ENCODE measurements at regions not wholly inside any gene's neighbourhood (a gene's known extent, or its start where the extent isn't known, plus 50 kb on each side); places are given as distances from the start of the nearest gene placed in this dataset.

DNA sequence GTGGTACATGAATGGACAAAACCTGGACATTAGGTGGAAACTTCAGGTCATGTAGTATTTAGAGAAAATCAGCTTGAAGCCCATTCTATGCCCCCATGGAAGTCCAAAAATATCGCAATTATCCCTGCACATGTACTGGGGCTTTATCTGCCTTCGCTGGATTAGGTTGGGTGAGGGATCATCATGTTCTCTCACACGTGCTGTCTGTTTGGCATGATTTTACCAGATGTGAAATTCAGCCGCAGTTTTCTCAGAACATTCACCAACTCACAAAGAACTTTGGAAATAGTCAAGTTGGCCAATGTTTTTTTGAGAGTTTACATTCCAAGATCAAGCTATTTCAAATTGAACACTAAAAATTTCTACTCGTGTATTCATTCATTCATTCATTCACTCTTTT is 459.8 kb upstream of the CITED2 start:
- Histone ChIP-seq H3K4me3 (ENCODE audit: low read depth, low read length, poor library complexity, severe bottlenecking) (no peak overlapping the region), H3F3A (ENCODE audit: insufficient read depth, low read length) (no peaks in the 10 kb centered on the region), H3K4me2 (ENCODE audit: low read length) (no peak overlapping the region), H3K4me1 (ENCODE audit: insufficient read depth, low read length, severe bottlenecking) (no peaks in the 10 kb centered on the region), H3K79me2 (ENCODE audit: insufficient read depth, low read length) (no peaks in the 10 kb centered on the region), H3K27me3 (ENCODE audit: insufficient read depth, low read length) (no peaks in the 10 kb centered on the region), H3K27ac (ENCODE audit: low read depth, low read length, poor library complexity, severe bottlenecking) (no peak overlapping the region), H3K9ac (ENCODE audit: low read length) (no peak overlapping the region), H3K9me2 (ENCODE audit: low read depth, low read length) (no peaks in the 10 kb centered on the region), H3K36me3 (ENCODE audit: insufficient read depth, low read length) (no peaks in the 10 kb centered on the region), H3K9me3 (ENCODE audit: low read length) (no peaks in the 10 kb centered on the region), H4K20me1 (ENCODE audit: insufficient read depth, low read length) (no peaks in the 10 kb centered on the region), H2AFZ (ENCODE audit: low read length) (no peak overlapping the region)
- TF ChIP-seq EZH2 (IDR thresholded peaks at IDR 0.05; ENCODE audit: borderline replicate concordance, low read length): no peak
- TF ChIP-seq, protein P1, sequence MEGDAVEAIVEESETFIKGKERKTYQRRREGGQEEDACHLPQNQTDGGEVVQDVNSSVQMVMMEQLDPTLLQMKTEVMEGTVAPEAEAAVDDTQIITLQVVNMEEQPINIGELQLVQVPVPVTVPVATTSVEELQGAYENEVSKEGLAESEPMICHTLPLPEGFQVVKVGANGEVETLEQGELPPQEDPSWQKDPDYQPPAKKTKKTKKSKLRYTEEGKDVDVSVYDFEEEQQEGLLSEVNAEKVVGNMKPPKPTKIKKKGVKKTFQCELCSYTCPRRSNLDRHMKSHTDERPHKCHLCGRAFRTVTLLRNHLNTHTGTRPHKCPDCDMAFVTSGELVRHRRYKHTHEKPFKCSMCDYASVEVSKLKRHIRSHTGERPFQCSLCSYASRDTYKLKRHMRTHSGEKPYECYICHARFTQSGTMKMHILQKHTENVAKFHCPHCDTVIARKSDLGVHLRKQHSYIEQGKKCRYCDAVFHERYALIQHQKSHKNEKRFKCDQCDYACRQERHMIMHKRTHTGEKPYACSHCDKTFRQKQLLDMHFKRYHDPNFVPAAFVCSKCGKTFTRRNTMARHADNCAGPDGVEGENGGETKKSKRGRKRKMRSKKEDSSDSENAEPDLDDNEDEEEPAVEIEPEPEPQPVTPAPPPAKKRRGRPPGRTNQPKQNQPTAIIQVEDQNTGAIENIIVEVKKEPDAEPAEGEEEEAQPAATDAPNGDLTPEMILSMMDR (IDR thresholded peaks at IDR 0.05; ENCODE audit: low read length): no peak

DNA sequence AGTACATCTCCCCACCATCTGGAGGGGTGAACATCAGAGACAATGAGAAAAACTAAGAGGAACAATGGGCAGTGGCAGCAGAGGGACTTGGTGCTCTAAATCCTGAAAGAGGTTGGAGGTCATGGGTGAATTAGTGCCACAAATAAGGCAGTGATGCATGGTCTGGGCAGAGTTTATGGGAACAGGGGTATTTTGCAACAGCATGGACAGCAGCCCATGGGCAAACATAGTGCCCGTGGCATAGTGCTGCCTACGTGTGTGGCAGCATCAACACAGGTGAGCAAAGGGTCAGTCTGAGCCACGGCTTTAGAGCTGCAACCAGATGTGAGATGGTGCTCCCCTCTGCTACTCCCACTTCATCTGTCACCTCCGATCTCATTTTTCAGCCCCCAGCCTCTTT is 459.1 kb upstream of the CITED2 start:
- H3K4me2 ChIP-seq (ENCODE audit: low read length): no peak overlapping the region
- no peaks in the 10 kb centered on the region for H3F3A ChIP-seq (ENCODE audit: insufficient read depth, low read length)
- H3K9ac ChIP-seq (ENCODE audit: low read length): no peak overlapping the region
- H3K4me3 ChIP-seq (ENCODE audit: low read depth, low read length, poor library complexity, severe bottlenecking): no peak overlapping the region
- no peak overlapping the region for H2AFZ ChIP-seq (ENCODE audit: low read length)
- no peaks in the 10 kb centered on the region for H3K9me2 ChIP-seq (ENCODE audit: low read depth, low read length)
- H3K27me3 ChIP-seq (ENCODE audit: insufficient read depth, low read length): no peaks in the 10 kb centered on the region
- no peak overlapping the region for H3K27ac ChIP-seq (ENCODE audit: low read depth, low read length, poor library complexity, severe bottlenecking)
- H3K4me1 ChIP-seq (ENCODE audit: insufficient read depth, low read length, severe bottlenecking): no peaks in the 10 kb centered on the region
- H3K36me3 ChIP-seq (ENCODE audit: insufficient read depth, low read length): no peaks in the 10 kb centered on the region
- TF ChIP-seq, protein P1 (IDR thresholded peaks at IDR 0.05; ENCODE audit: low read length): no peak
- no peak for TF ChIP-seq EZH2 (IDR thresholded peaks at IDR 0.05; ENCODE audit: borderline replicate concordance, low read length)
- H4K20me1 ChIP-seq (ENCODE audit: insufficient read depth, low read length): no peaks in the 10 kb centered on the region
- no peaks in the 10 kb centered on the region for H3K79me2 ChIP-seq (ENCODE audit: insufficient read depth, low read length)
- H3K9me3 ChIP-seq (ENCODE audit: low read length): no peaks in the 10 kb centered on the region

DNA sequence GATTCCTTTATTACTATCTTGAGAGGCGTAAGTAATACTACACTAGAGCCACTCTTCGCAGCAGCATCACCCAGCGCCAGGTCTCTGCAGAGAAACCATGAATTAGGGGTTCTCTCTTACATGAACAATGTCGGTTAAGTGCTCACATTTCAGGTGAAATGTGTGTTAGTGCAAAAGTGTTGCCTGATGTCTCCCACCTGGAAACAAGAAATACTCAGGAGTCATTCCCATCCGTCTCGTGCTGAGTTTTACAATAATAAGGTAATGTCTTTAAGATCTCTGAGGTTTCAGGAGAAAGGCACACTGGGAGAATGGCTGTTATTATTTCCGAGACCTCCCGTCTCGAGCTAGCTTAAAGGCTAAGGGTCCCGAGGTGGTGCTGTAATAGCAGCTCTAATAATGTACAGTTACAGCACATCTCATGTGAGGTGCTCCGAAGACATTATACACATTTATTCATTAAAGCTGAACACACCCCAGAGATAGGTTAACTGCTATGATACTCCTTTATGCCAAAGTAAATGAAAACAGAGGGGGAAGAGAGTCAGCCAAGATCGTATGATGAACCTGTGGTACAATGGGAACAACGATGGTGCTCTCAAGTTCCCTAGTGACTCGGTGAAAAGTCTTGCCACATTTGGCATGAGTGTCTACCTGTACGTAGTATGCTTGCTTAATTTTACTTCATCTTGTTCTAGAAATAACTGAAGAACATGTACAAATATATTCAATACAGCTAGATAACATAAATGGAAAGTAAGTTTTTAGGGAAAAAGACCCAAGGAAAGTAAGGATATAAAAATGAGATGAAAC is 458.3 kb upstream of the CITED2 start:
- no peak overlapping the region for H2AFZ ChIP-seq (ENCODE audit: low read length)
- no peak overlapping the region for H3K4me3 ChIP-seq (ENCODE audit: low read depth, low read length, poor library complexity, severe bottlenecking)
- H3K4me2 ChIP-seq (ENCODE audit: low read length): no peak overlapping the region
- no peaks in the 10 kb centered on the region for H3K36me3 ChIP-seq (ENCODE audit: insufficient read depth, low read length)
- no peak overlapping the region for H3K27ac ChIP-seq (ENCODE audit: low read depth, low read length, poor library complexity, severe bottlenecking)
- TF ChIP-seq EZH2 (IDR thresholded peaks at IDR 0.05; ENCODE audit: borderline replicate concordance, low read length): no peak
- TF ChIP-seq, protein P1 (IDR thresholded peaks at IDR 0.05; ENCODE audit: low read length): no peak
- no peaks in the 10 kb centered on the region for H4K20me1 ChIP-seq (ENCODE audit: insufficient read depth, low read length)
- H3F3A ChIP-seq (ENCODE audit: insufficient read depth, low read length): no peaks in the 10 kb centered on the region
- H3K9me3 ChIP-seq (ENCODE audit: low read length): no peaks in the 10 kb centered on the region
- H3K79me2 ChIP-seq (ENCODE audit: insufficient read depth, low read length): no peaks in the 10 kb centered on the region
- no peaks in the 10 kb centered on the region for H3K9me2 ChIP-seq (ENCODE audit: low read depth, low read length)
- H3K9ac ChIP-seq (ENCODE audit: low read length): no peak overlapping the region
- H3K27me3 ChIP-seq (ENCODE audit: insufficient read depth, low read length): no peaks in the 10 kb centered on the region
- no peaks in the 10 kb centered on the region for H3K4me1 ChIP-seq (ENCODE audit: insufficient read depth, low read length, severe bottlenecking)
